ENCODE measurements at regions not wholly inside any gene's neighbourhood (a gene's known extent, or its start where the extent isn't known, plus 50 kb on each side); places are given as distances from the start of the nearest gene placed in this dataset.
"Not testable (repeated sequence)": the region's sequence is repeated elsewhere in the genome, so short reads cannot be mapped to it uniquely, and the experiment has no call there.

DNA sequence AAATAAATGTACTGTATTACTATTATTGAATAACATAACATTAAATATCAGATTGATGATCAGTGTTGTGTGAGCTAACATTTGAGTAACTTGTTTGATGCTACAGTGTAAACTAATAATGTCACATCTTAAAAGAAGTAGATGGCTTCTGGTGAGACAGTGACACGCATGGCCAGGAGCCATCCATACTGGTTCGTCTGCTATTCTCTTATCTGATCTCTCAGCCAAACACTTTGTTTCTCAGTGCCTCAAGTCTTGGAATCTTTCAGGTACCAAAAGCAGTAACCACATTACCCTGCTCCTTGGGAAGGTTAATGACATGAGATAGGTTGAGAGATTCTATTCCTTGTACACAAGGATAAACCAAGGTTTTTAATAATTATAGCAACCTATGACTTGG lies 198.1 kb upstream of the IGFBP7 start:
- Histone ChIP-seq H3K27me3 (ENCODE audit: control insufficient read depth in 1 of 2, insufficient read depth in 2 of 2, low read length in 2 of 2) (no peaks in the 10 kb centered on the region), H3K36me3 (ENCODE audit: insufficient read depth, low read length) (no peaks in the 10 kb centered on the region), H3K4me3 (ENCODE audit: low read depth in 1 of 2, low read length in 2 of 2) (no peak overlapping the region), H3K4me1 (ENCODE audit: insufficient read depth, low read length) (no peaks in the 10 kb centered on the region), H3K9ac (ENCODE audit: low read length) (no peak overlapping the region), H3K9me3 (ENCODE audit: low read length) (no peaks in the 10 kb centered on the region), H3K27ac (ENCODE audit: low read depth, low read length) (no peak overlapping the region)

DNA sequence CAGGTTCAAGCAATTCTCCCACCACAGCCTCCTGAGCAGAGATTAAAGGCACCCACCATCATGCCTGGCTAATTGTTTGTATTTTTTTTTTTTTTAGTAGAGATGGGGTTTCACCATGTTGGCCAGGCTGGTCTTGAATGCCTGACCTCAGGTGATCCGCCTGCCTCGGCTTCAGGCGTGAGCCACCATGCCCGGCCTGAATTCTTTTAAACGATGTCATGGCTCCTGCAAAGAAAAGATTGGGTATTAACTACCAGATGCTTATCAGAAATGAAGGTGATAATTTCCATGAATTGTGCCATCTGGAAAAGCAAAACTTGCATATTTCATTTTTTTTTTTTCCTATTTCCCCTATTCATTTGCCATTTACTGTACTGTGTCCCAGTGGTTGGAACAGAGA lies 195.7 kb upstream of the IGFBP7 start:
- H3K9ac ChIP-seq (ENCODE audit: low read length), result no peak overlapping the region
- no peaks in the 10 kb centered on the region for H3K36me3 ChIP-seq (ENCODE audit: insufficient read depth, low read length)
- no peaks in the 10 kb centered on the region for H3K9me3 ChIP-seq (ENCODE audit: low read length)
- H3K27me3 ChIP-seq (ENCODE audit: control insufficient read depth in 1 of 2, insufficient read depth in 2 of 2, low read length in 2 of 2), result no peaks in the 10 kb centered on the region
- H3K4me3 ChIP-seq (ENCODE audit: low read depth in 1 of 2, low read length in 2 of 2), result no peak overlapping the region
- no peak overlapping the region for H3K27ac ChIP-seq (ENCODE audit: low read depth, low read length)
- H3K4me1 ChIP-seq (ENCODE audit: insufficient read depth, low read length), result no peaks in the 10 kb centered on the region

DNA sequence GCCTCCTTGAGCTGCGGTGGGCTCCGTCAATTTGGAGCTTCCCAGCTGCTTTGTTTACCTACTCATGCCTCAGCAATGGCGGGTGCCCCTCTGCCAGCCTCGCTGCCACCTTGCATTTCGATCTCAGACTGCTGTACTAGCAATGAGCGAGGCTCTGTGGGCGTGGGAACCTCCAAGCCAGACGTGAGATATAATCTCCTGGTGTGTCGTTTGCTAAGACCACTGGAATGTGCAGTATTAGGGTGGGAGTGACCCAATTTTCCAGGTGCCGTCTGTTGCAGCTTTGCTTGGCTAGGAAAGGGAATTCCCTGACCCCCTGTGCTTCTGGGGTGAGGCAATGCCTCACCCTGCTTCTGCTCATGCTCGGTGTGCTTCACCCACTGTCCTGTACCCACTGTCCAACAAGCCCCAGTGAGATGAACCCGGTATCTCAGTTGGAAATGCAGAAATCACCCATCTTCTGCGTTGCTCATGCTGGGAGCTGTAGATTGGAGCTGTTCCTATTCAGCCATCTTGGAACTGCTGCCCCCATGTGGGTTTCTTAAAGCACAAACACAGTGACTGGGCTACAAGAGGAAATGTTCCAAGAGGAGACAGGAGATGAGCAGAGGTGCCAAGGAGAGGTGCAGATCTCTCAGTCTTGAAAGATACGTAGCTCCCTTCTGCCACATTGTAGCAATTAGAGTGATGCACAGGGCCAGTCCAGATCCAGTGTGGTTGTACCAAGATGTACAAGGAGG lies 193.0 kb upstream of the IGFBP7 start:
- H3K4me3 ChIP-seq (ENCODE audit: low read depth in 1 of 2, low read length in 2 of 2), result no peak overlapping the region
- H3K27me3 ChIP-seq (ENCODE audit: control insufficient read depth in 1 of 2, insufficient read depth in 2 of 2, low read length in 2 of 2), result no peaks in the 10 kb centered on the region
- no peak overlapping the region for H3K9ac ChIP-seq (ENCODE audit: low read length)
- H3K27ac ChIP-seq (ENCODE audit: low read depth, low read length), result no peak overlapping the region
- H3K9me3 ChIP-seq (ENCODE audit: low read length), result no peaks in the 10 kb centered on the region
- no peaks in the 10 kb centered on the region for H3K36me3 ChIP-seq (ENCODE audit: insufficient read depth, low read length)
- no peaks in the 10 kb centered on the region for H3K4me1 ChIP-seq (ENCODE audit: insufficient read depth, low read length)

DNA sequence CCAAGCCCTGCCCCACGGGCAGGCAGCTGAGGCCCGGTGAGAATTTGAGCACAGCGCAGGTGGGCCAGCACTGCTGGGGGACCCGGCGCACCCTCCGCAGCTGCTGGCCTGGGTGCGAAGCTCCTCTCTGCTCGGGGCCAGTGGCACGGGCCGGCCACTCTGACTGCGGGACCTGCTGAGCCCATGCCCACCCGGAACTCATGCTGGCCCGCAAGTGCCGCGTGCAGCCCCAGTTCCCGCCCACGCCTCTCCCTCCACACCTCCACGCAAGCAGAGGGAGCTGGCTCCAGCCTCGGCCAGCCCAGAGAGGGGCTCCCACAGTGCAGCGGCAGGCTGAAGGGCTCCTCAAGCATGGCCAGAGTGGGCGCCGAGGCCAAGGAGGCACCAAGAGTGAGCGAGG lies 190.1 kb upstream of the IGFBP7 start:
- not testable (repeated sequence) for H3K4me1 ChIP-seq (ENCODE audit: insufficient read depth, low read length); H3K36me3 ChIP-seq (ENCODE audit: insufficient read depth, low read length); H3K4me3 ChIP-seq (ENCODE audit: low read depth in 1 of 2, low read length in 2 of 2); H3K27me3 ChIP-seq (ENCODE audit: control insufficient read depth in 1 of 2, insufficient read depth in 2 of 2, low read length in 2 of 2); H3K9me3 ChIP-seq (ENCODE audit: low read length); H3K9ac ChIP-seq (ENCODE audit: low read length); H3K27ac ChIP-seq (ENCODE audit: low read depth, low read length)

DNA sequence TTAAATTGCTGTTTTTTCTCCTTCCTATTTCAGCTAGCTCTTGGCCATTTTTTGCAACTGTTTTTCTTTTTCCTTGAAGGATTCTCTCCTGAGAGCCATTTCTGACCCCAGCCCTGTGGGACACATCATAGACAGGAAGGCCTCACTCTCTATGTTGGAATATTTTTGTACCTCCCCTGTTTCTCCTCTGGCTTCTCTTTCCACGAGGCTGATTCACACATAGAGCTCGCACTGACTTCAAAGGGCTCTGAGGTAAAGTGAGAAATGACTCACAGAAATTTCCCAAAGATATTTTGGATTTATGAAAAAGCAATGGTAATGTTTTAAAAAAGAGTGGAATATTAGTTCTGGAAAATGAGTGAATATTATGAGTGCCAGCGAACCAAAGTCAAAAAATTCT lies 181.7 kb upstream of the IGFBP7 start:
- Histone ChIP-seq H3K27ac (ENCODE audit: low read depth, low read length) (no peak overlapping the region), H3K9me3 (ENCODE audit: low read length) (no peaks in the 10 kb centered on the region), H3K36me3 (ENCODE audit: insufficient read depth, low read length) (no peaks in the 10 kb centered on the region), H3K27me3 (ENCODE audit: control insufficient read depth in 1 of 2, insufficient read depth in 2 of 2, low read length in 2 of 2) (no peaks in the 10 kb centered on the region), H3K9ac (ENCODE audit: low read length) (no peak overlapping the region), H3K4me3 (ENCODE audit: low read depth in 1 of 2, low read length in 2 of 2) (no peak overlapping the region), H3K4me1 (ENCODE audit: insufficient read depth, low read length) (no peaks in the 10 kb centered on the region)

DNA sequence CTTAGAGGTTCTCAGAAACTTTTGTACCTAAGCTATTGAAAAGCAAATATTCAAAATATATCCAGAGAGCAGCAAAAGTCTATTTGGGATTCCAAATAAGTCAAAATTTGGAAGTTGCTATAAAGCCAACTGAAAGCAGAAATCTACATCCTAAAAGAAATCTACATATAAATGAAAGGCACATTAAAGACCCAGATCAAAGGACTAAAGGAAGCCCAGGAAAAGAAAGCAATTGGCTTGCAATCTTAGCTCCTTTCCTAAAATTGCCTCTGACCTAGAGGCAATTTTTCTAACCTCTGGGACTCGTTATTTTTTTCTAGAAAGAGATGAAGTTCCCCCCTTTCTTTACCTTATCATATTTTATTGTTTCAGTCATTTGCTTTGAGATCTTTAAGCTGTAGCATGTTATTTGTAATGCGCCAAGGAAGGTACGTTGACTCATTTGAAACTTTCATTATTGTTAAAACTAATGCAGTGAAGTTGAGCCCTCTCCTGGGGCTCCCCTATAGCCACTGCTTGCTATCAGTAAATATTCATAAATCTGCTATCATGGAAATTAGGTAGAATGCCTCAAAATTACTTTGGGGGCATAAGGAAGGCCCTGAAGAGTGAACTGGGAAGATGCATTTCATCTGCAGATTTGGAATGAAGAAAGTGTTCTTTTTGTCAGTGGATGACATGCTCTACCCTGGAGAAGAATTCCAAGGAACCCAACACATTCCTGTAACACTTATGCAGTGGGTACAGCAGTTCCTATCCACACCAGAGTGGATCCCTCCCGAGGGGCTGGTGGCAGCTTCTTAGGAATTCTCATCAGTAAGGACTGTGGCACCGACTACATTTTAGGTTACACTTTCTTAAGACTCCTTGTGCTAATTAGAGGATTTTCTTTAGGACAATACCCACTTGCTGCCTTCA lies 177.8 kb upstream of the IGFBP7 start:
- no peaks in the 10 kb centered on the region for H3K9me3 ChIP-seq (ENCODE audit: low read length)
- H3K4me3 ChIP-seq (ENCODE audit: low read depth in 1 of 2, low read length in 2 of 2), result no peak overlapping the region
- no peaks in the 10 kb centered on the region for H3K4me1 ChIP-seq (ENCODE audit: insufficient read depth, low read length)
- no peak overlapping the region for H3K27ac ChIP-seq (ENCODE audit: low read depth, low read length)
- H3K9ac ChIP-seq (ENCODE audit: low read length), result no peak overlapping the region
- no peaks in the 10 kb centered on the region for H3K36me3 ChIP-seq (ENCODE audit: insufficient read depth, low read length)
- H3K27me3 ChIP-seq (ENCODE audit: control insufficient read depth in 1 of 2, insufficient read depth in 2 of 2, low read length in 2 of 2), result no peaks in the 10 kb centered on the region

DNA sequence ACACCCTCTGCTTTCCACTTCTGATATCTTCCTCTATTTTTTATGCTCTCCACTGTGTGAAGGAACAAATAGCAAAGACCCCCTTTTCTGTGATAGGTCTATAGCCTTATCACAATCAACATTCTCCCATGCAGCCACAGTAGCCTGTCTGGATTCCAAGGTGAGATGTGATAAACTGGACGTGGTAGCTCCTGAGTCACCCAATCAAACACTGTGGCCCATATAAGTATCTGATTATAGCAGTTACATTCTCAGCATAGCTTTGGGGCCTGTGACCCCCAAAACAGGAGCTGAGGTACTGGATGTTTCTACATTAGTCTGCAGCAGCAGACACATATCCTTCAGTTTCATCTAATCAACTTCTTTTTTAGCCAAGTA lies 172.7 kb upstream of the IGFBP7 start:
- Histone ChIP-seq H3K36me3 (ENCODE audit: insufficient read depth, low read length) (no peaks in the 10 kb centered on the region), H3K9me3 (ENCODE audit: low read length) (no peaks in the 10 kb centered on the region), H3K9ac (ENCODE audit: low read length) (no peak overlapping the region), H3K27me3 (ENCODE audit: control insufficient read depth in 1 of 2, insufficient read depth in 2 of 2, low read length in 2 of 2) (no peaks in the 10 kb centered on the region), H3K4me1 (ENCODE audit: insufficient read depth, low read length) (no peaks in the 10 kb centered on the region), H3K4me3 (ENCODE audit: low read depth in 1 of 2, low read length in 2 of 2) (no peak overlapping the region), H3K27ac (ENCODE audit: low read depth, low read length) (no peak overlapping the region)

DNA sequence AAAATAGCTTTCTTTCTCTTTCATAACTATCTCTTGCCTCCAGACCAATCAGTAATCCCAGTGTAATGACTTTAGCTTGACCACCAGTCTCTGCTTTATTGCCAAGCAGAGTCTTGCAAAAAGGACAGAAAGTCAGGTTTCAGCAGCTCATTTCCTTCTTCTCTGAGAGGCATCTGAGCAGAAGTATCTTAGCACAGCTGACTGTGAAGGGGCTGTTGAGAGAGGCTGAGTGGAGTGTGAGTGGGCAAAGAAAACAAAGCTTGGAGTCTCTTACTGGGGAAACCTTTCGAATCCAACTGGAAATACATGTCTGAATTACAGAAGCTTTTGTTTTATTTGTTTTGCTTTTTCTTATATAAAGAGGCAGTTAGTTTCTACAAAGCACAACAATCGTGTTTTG lies 170.3 kb upstream of the IGFBP7 start:
- H3K27ac ChIP-seq (ENCODE audit: low read depth, low read length), result no peak overlapping the region
- no peaks in the 10 kb centered on the region for H3K4me1 ChIP-seq (ENCODE audit: insufficient read depth, low read length)
- H3K9ac ChIP-seq (ENCODE audit: low read length), result no peak overlapping the region
- no peaks in the 10 kb centered on the region for H3K27me3 ChIP-seq (ENCODE audit: control insufficient read depth in 1 of 2, insufficient read depth in 2 of 2, low read length in 2 of 2)
- no peak overlapping the region for H3K4me3 ChIP-seq (ENCODE audit: low read depth in 1 of 2, low read length in 2 of 2)
- no peaks in the 10 kb centered on the region for H3K9me3 ChIP-seq (ENCODE audit: low read length)
- H3K36me3 ChIP-seq (ENCODE audit: insufficient read depth, low read length), result no peaks in the 10 kb centered on the region

DNA sequence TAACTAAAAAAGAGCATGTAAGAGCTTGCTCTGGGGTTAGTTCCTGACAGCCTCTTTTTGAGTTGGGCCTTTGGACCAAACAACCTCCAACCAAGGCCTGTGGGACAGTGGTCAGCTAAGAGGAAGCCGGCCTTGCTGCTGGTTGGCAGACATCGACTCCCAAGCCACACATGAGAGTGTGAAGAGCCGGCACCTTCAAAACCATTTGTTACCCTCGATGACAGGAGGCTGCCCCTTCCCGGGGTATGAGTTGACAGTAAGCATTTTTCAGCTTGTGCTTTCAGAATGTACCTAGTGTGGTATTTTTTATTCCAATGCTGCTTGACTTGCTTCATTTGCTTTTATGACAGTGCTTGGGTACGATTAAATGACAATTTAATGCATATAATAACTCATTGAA lies 168.6 kb upstream of the IGFBP7 start:
- H3K27me3 ChIP-seq (ENCODE audit: control insufficient read depth in 1 of 2, insufficient read depth in 2 of 2, low read length in 2 of 2), result no peaks in the 10 kb centered on the region
- H3K9ac ChIP-seq (ENCODE audit: low read length), result no peak overlapping the region
- H3K9me3 ChIP-seq (ENCODE audit: low read length), result no peaks in the 10 kb centered on the region
- H3K27ac ChIP-seq (ENCODE audit: low read depth, low read length), result no peak overlapping the region
- no peaks in the 10 kb centered on the region for H3K36me3 ChIP-seq (ENCODE audit: insufficient read depth, low read length)
- no peak overlapping the region for H3K4me3 ChIP-seq (ENCODE audit: low read depth in 1 of 2, low read length in 2 of 2)
- no peaks in the 10 kb centered on the region for H3K4me1 ChIP-seq (ENCODE audit: insufficient read depth, low read length)

DNA sequence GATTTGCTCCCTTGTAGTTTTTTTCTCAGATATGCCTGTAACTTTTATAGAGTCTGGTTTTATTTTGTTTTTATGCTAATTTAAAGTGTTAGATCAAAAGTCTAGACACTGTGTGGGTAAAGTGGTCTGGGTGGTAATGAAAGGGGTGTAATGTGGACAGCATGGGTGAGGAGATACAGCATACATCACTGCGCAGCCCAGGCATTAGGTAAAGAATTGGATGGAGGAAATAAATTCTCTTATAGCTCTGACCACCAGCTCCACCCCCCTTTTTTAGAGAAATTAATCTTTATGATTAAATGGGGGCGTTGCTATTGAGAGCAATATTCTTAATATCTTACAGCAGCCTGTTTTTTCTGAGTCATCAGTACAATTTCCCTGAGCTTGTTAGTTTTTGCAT lies 163.9 kb upstream of the IGFBP7 start:
- no peak overlapping the region for H3K4me3 ChIP-seq (ENCODE audit: low read depth in 1 of 2, low read length in 2 of 2)

DNA sequence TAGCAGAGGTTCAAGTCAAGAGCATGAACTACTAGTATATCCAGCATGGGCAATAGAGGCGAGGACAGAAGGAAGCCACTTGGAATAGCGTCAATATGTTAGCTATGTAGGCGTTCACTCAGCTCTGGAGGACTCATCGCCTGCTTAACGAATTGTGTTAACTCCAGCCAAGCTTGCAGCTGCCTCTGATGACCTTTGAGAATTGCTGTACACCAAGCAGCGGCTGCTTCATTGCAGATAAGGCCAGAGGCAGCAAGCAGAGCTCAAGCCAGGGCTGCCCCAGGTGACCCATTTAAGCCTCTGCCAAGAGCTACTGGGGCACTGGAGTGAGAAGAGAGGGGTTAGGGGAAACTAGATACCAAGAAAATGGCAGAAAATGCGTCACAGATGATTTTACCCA lies 160.2 kb upstream of the IGFBP7 start:
- no peaks in the 10 kb centered on the region for H3K36me3 ChIP-seq (ENCODE audit: insufficient read depth, low read length)
- H3K27ac ChIP-seq (ENCODE audit: low read depth, low read length), result no peak overlapping the region

More for the DNA sequence above, 163.9 kb upstream of the IGFBP7 start:
- H3K27ac ChIP-seq (ENCODE audit: low read depth, low read length), result no peak overlapping the region
- H3K4me1 ChIP-seq (ENCODE audit: insufficient read depth, low read length), result no peaks in the 10 kb centered on the region
- no peaks in the 10 kb centered on the region for H3K36me3 ChIP-seq (ENCODE audit: insufficient read depth, low read length)
- H3K27me3 ChIP-seq (ENCODE audit: control insufficient read depth in 1 of 2, insufficient read depth in 2 of 2, low read length in 2 of 2), result no peaks in the 10 kb centered on the region
- no peaks in the 10 kb centered on the region for H3K9me3 ChIP-seq (ENCODE audit: low read length)
- no peak overlapping the region for H3K9ac ChIP-seq (ENCODE audit: low read length)

More for the DNA sequence above, 160.2 kb upstream of the IGFBP7 start:
- Histone ChIP-seq H3K4me3 (ENCODE audit: low read depth in 1 of 2, low read length in 2 of 2) (no peak overlapping the region), H3K9ac (ENCODE audit: low read length) (no peak overlapping the region), H3K4me1 (ENCODE audit: insufficient read depth, low read length) (peaks cover 8% of the 10 kb centered on the region), H3K9me3 (ENCODE audit: low read length) (no peaks in the 10 kb centered on the region), H3K27me3 (ENCODE audit: control insufficient read depth in 1 of 2, insufficient read depth in 2 of 2, low read length in 2 of 2) (no peaks in the 10 kb centered on the region)

All from muscle layer of colon (tissue), 2 donors.